GM19239 (cell line): ENCODE measurements at regions not wholly inside any gene's neighbourhood (a gene's known extent, or its start where the extent isn't known, plus 50 kb on each side); places are given as distances from the start of the nearest gene placed in this dataset.

Experiments
- DNase-seq: peaks from one replicate; pipeline ENCODE4 v3.0.0; 2011; ENCODE audit warnings: low spot score; ENCODE audit not compliant: insufficient read length
- FAIRE-seq: peaks from 2 replicates; lab custom pipeline; 2011; peaks lifted over from hg19 to GRCh38; lab: Jason Lieb, UNC

GRCh38 chr1:81584398-81584797 lies 216.3 kb upstream of the ADGRL2 start:
- DNase-seq (no peak), FAIRE-seq (no peak)

DNA sequence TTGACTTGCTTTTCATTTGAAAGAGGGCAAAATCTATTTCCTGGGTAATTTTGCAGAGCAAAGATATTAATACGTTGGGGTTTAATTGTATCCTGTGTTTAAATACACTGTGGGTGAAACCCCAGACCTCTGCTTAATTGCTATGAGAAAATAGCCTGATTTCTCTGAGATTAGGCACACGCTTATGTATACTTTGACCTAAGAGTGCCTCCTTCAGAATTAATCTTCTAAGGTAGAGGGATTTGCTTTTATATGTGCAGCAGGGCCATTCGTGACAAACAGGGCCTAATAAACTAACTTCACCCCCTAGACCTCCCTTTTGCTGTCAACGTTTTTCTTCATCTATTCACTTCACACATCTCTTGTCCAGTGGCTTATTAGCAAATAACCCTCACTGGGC lies 216.9 kb upstream of the ADGRL2 start:
- DNase-seq: no peak
- no peak for FAIRE-seq

DNA sequence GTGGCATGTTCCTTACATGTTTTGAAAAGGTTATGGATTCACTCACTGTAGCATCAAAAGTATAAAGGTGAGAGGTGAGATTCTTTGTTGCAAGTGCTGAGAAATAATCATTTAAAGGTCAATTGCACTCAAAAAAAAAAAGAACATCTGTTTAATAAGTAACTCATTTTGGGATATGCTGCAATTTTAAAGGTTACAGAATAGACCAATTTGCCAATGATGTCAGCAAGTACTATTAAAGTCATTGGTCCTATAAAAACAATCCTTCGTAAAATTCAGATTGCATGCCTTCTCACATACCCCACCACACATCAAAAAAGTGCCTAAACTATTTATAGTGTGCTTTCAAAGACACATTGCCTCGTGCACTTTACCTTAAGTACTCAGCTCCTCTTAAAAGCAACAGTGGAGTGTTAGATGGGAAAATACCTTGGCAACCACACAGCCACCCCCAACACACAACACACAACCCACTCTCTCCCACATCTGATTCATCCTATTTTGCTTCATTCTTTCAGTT lies 218.2 kb upstream of the ADGRL2 start:
- no peak for DNase-seq
- FAIRE-seq: no peak

DNA sequence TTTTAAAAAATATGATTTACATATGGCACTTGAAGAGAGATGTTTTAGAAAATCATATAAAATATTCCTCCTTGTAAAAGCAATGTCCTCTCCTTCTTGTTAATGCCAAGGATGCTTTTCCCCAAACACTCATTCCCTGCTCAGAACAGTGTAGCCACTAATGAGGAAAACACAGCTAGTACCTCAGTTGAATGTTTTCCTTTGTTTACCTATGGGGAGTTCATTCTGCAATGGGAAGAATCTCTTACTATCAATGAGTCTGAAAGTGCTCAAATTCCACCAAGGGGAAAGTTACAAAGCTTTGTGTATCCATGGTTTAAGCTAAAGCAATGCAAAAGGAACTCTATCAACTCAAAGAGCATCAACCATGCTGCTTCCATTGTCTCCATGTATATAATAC lies 221.9 kb upstream of the ADGRL2 start:
- no peak for FAIRE-seq
- no peak for DNase-seq

- DNase-seq (no peak), FAIRE-seq (no peak)
Observed at GRCh38 chr1:81577004-81577697, 223.6 kb upstream of the ADGRL2 start.

DNA sequence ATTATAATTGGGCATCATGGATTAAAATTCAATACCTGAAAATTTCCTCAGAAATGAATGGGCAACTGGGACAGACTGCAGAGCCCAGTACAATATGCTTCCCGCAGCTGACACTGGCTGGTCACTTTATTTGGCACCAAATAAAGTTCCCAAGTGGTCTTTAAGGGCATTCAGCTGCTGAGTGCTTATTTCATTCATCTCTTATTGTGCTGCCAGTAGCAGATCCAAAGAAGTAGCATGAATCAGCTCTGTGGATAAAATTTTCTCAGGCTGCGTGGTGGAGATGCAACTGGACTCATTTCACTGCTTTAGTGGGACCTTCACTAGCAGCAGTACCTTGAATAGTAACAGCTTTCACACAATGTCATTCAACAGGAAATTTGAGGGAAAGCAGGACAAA lies 226.3 kb upstream of the ADGRL2 start:
- DNase-seq (no peak), FAIRE-seq (no peak)

DNA sequence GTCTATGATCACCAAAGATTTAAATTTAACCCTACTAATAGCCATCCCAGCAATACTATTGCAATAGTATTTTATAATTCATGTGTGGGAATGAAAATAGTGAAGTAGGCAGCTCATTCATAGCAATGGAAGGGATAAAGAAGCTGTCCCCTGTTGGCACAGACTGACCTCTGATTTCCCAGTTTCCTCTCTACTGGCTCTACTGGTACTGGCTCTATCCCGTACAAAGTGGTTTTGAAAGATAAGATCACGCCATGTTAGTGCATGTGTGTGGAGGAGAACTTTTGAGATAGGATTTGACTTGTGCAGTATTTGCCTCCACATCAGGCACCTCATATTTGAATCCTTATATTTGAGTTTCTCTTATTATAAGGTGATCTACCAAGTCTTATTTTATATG lies 227.3 kb upstream of the ADGRL2 start:
- FAIRE-seq: no peak

GRCh38 chr1:81571946-81572345 lies 228.8 kb upstream of the ADGRL2 start:
- FAIRE-seq: no peak
- DNase-seq: no peak

More for the DNA sequence above, 227.3 kb upstream of the ADGRL2 start:
- DNase-seq: no peak

DNA sequence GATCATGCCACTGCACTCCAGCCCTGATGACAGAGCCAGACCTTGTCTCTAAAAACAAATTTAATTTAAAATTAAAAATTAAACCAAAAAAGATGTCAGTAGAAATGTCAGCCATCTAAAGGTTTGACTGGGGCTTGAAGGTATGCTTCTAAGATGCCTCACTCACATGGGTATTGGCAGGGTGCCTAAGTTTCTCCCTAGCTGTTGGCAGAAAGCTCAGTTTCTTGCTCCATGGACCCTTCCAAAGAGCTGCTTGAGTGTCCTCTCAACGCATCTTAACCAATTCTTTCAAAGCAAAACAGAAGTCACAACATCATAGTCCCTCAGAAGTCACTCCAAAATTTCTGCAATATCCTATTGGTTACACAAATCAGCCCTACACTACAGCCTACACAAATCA lies 231.0 kb upstream of the ADGRL2 start:
- FAIRE-seq: no peak
- no peak for DNase-seq

GRCh38 chr1:81563632-81564031 lies 237.1 kb upstream of the ADGRL2 start:
- FAIRE-seq (no peak), DNase-seq (no peak)

DNA sequence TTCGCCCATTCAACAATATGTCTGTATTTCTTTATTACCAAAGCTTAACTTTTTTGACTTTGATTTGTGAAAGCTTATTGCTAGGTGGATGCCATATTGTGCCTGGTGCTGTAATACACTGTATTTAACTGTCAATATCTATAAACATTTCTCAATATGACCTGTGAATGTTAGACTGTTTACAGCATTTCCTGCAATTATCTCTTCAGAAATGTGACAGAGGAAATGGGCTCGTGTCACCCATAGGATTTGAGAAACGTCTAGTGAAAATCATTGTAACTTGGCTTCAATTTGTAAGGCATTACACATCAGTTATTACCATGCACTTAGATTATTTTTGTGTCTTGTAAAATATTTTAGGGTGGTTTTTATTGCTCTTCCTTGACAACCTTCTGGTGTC lies 237.8 kb upstream of the ADGRL2 start:
- FAIRE-seq: no peak
- DNase-seq: no peak

DNA sequence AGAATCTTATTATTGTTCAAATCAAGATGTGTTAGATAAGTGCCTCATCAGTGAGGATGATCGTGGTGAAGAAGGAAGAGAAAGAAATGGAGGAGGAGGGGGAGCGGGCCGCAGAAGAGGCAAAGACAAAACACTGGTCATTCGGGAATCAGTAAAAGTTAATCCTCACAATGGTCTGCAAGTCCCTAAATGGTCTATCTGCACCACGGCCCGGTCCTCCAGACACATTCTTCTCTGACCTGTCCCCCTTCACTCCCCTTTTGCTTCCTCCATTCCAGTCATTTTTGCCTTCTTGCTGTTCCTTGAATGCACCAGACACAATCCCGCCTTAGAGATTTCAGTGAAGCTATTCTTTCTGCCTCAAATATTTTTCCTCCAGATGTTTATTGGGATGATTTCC lies 240.1 kb upstream of the ADGRL2 start:
- DNase-seq (no peak), FAIRE-seq (no peak)

GRCh38 chr1:81559662-81560350 lies 240.9 kb upstream of the ADGRL2 start:
- no peak for DNase-seq
- no peak for FAIRE-seq

DNA sequence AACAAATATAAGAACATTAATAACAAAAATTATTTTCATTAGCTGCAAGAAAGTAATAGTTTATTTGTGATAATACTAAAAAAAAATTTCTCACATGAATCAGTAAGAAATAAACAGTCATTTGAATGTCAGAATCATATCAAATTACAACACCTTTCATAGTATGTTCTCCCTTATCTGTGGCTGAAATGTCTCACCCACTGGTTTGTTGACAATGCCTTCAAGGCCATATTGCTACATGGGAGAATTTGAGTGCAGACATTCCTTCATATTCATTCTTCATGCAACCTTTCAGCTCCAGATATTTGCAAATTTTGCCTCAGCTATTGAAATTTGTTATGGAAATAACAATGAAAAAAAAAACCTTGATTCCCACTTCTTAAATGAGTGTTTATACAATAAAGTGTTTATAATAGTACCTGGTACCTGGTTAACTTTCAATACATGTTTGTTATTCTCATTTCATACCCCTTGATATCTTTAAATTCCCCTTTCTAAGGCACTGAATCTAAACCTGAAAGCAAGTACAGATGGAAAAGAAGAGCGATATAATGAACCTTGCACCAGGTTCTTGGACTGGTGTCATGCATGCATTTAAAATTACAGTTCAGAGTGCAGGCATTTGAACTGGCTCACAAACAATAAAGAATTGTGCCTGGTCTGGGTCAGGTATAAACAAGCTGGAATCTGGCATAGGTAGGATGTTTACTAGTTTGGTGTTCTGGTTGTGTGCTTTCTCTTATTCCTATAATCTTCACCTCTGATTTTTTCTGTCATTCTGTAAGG lies 242.2 kb upstream of the ADGRL2 start:
- no peak for DNase-seq
- no peak for FAIRE-seq

DNA sequence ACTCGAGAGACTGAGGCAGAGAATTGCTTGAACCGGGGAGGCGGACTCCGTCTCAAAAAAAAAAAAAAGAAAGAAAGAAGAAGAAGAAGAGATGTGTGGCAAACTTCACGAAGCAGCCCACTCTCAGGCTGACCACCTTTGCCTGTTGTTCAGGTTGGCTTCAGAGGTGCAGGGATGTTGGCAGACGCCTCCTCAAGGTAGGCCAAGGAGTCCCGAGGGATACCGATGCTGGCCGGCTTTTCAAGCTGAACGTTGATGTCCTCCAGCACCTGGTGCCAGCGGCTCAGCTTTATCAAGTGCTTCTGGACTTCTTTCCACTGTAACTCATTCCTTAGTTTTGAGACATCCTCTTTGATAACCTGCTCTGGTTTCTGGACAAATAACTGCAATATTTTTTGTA lies 243.8 kb upstream of the ADGRL2 start:
- DNase-seq: no peak
- FAIRE-seq: no peak

DNA sequence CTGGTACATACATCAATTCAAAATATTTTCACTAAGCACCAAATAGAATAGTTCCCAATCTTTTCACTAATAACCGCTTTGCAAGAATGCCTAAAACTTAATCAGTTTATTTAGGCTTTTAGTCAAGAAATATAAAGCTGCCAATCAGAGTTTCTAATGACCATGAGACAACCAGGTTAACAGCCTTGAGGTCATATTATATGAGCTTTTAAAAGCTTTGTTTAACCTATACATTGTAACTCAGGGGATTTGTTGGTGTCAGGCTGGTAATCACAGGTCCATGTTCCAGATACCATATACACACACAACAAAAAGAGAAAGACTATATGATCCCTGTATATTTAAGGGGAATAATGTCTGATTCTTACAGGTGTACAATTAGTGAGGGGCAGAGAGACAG lies 246.2 kb upstream of the ADGRL2 start:
- no peak for FAIRE-seq

DNA sequence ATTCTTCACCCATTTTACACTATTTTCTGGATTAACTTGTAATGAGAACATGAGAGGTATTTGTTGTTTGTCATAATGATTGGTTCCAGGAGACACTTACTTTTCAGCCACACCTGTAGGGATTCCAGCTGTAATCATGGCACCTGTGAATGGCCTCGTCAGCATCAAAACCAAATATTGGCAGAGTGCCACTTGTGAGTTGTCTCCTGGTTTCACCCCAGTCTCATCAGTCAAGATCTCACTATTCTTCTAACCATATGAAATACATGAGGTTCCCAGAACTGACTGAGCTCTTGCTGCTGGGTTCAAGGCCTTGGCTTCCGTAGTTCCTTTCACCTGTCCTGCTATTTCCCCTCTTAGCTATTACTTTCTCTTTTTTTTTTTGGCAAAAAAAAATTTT lies 246.6 kb upstream of the ADGRL2 start:
- no peak for DNase-seq
- peak; percentile 26 for FAIRE-seq

More for the DNA sequence above, 246.2 kb upstream of the ADGRL2 start:
- DNase-seq: no peak

- DNase-seq (no peak), FAIRE-seq (no peak)
Observed at GRCh38 chr1:81553503-81553902, 247.2 kb upstream of the ADGRL2 start.

GRCh38 chr1:81551946-81552345 lies 248.8 kb upstream of the ADGRL2 start:
- DNase-seq (no peak), FAIRE-seq (no peak)

DNA sequence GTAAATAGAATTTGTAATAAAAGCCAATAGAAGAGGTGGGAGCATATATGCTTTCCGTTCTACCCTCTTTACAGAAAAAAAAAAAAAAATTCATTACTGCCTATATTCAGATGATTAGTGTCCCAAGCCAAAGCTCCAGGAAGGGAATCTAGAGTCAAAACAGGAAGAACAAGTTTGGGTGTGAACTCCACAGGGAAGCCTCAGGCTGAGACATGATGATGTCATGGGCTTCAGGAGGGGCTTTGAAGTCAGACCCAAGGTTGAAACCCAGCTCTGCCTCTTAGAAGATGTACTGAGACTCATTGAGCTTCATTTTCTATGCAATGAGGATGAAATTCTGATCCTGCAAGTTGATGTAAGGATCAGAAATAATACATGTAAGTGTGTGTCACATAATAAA lies 250.0 kb upstream of the ADGRL2 start:
- no peak for DNase-seq
- no peak for FAIRE-seq

DNA sequence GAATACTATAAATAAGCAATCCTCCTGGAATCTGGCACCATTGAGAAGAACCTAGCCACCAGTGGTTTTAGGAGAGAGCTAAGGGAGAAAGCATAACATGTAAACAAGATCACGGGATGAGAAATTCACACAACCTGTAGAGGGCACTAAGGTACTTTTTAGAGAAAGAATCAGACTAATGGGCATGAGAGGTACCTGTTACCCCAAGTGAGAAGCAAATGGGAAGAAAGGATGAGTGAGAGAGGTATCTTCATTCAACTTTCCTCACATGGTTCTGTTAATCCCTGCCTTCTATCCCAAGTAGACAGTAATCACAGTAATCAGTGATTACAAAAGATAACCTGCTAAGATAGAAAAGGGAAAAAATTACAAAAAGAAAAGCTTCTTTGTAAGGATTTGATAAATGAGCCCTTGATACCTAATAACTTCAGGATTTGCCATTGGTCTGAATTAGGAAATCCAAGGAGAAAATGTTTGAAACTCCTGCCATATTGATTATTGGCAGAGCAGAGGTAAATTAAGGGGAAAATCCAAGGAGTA lies 251.1 kb upstream of the ADGRL2 start:
- FAIRE-seq (no peak), DNase-seq (no peak)
